T-helper 2 cell treated with Interferon-gamma antibody and Interleukin-4, amounts not matched to agents 100 ng/mL and 5 ng/mL, for 36 hours (primary cell): ENCODE measurements at regions not wholly inside any gene's neighbourhood (a gene's known extent, or its start where the extent isn't known, plus 50 kb on each side); places are given as distances from the start of the nearest gene placed in this dataset.
"Not testable (repeated sequence)": the region's sequence is repeated elsewhere in the genome, so short reads cannot be mapped to it uniquely, and the experiment has no call there.

ENCODE experiments used
- intact Hi-C: fragments of 100-400 bp; cut with micrococcal nuclease; formaldehyde crosslinking; loops from one replicate; pipeline ENCODE4 v1.15.1; 2023

DNA sequence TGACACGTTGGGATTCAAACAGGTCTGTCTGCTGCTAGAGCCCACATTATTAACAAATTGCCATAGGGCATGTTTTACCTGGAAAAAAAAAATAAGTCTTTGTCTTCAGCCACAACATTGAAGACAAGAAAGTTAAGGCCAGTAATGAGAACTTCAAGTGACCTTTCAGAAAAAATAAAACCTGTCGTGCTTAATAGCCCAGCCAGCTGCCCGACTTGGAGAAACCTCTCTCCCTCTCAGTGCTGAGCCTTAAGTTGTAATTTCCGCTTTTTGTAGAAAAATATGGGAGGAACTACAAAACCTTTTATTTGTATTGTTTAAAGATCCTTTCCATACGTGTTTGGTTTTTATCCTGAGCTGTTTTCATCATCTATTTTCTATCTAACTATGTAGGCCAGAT, 454.3 kb upstream of the SLITRK6 start:
- intact Hi-C loops, result not testable (repeated sequence)

- intact Hi-C loops, result not testable (repeated sequence)
Observed at GRCh38 chr13:86255820-86256219, 456.6 kb upstream of the SLITRK6 start.

DNA sequence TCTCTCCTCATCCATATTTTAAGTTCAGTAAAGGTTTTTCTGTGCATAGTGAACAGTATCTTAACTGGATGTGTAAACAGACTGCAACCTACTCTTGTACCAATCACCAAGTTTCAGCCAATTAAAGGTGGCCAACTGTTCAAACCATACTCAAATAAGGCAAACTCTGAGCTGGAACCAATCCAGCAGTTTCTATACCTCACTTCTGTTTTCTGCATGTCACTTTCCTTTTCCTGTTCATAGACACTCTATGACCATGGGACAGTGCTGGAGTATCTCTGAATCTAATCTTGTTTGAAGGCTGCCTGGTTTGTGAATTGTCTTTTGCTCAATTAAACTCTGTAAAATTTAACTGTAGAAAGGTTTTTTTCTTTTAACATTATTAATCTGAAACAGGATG, 470.3 kb upstream of the SLITRK6 start:
- intact Hi-C loops, result no loop called here

GRCh38 chr13:86282442-86282841, 483.2 kb upstream of the SLITRK6 start:
- intact Hi-C loops, result no loop called here

DNA sequence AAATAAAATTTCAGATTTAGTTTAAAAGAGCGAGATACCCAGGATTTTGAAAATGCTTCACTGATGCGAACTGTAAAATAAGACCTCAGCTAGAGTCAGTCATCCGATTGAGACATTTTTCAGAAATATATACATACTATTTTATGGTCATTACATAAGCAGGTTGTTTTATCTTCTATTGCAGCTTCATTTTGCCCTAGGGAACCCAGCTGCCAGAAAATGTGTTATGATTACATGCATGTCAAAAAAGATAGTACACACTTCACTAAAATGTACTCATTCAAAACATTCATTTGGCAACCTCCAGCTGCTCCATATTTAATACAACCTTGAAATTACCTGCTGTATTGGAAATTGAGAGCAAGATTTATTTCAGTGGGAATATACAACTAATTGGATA, 483.8 kb upstream of the SLITRK6 start:
- intact Hi-C loops, result no loop called here

DNA sequence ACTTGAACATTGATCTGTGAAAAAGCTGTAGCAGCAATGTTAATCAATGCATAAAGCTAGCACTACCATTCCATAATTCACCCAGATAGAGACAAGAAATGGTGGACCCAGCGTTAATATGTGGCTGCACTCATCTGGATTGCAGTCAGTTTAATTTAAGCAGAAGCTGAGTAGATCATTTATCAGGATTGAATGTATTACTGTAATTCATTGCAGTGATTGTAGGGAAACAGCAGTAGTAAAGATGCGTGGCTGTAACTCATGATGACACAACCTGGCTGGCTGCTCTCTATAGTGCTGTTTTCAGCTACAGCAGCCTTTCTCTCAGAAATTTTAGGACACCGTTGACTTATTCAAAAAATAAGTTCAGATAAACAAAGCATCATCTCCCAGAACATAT, 499.5 kb upstream of the SLITRK6 start:
- intact Hi-C loops, result no loop called here

DNA sequence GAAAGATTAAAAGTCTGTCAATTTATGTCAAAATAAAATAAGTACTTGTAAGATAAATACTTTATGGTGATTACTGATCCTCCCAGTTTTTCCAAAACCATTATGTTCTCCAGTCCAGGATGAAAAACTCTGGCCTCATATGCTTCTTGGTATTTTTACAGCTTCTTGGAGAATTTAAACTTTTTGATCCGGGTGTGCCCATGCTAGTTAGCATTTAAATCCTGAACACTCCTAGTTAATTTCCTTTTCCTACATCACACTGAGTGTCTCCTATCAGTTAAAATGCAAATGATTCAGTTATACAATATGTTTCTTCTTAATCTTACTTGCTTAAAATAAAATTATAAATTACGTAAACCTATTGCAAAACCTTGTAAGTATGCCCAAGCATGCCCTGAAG, 499.9 kb upstream of the SLITRK6 start:
- intact Hi-C loops, result no loop called here

GRCh38 chr13:86309881-86310280, 510.7 kb upstream of the SLITRK6 start:
- intact Hi-C loops, result no loop called here

GRCh38 chr13:86313421-86313820, 514.2 kb upstream of the SLITRK6 start:
- intact Hi-C loops, result no loop called here

- intact Hi-C loops, result no loop called here
Observed at GRCh38 chr13:86318450-86318849, 519.2 kb upstream of the SLITRK6 start.

DNA sequence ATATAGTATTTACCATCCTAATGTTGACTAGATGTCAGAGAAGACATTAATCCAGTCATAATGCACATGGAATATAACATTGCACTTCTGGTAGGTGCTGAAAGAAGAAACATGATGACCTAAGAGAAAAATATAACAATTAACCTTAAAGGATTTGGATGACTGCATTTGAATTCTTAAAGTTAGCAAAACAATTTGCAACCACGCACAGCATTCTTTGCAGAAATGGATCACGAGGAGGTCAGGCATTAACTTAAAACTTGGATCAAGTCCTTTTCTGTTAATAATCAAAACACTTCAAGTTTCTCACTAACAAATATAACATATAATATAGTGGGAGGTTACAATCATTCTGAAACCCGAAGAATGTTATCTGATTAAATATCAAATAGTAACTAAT, 525.0 kb upstream of the SLITRK6 start:
- intact Hi-C loops, result no loop called here

GRCh38 chr13:86355301-86355700, 556.1 kb upstream of the SLITRK6 start:
- intact Hi-C loops, result no loop called here

DNA sequence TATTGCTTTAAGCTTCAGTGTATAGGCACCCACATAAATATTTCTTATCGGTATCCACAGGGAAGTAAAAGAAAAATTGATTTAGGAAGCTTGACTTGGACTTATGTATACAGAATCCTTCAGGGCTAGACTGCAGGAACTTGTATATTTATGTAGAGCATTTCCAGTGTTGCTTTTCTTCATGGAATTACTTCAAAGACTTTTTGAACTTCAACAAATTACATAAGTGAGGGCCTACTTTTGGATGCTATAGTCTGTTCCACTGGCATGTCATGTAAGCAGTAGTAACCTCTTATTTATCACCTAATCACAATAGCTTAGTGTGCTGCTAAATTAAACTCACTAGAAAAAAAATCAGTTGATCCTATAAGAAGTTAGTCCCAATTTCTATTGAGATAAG, 557.9 kb upstream of the SLITRK6 start:
- intact Hi-C loops, result no loop called here

DNA sequence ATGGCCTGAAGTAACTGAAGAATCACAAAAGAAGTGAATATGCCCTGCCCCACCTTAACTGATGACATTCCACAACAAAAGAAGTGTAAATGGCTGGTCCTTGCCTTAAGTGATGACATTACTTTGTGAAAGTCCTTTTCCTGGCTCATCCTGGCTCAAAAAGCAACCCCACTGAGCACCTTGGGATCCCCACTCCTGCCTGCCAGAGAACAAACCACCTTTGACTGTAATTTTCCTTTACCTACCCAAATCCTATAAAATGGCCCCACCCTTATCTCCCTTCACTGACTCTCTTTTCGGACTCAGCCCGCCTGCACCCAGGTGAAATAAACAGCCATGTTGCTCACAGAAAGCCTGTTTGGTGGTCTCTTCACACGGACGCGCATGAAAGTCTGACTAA, 564.5 kb upstream of the SLITRK6 start:
- intact Hi-C loops, result not testable (repeated sequence)

DNA sequence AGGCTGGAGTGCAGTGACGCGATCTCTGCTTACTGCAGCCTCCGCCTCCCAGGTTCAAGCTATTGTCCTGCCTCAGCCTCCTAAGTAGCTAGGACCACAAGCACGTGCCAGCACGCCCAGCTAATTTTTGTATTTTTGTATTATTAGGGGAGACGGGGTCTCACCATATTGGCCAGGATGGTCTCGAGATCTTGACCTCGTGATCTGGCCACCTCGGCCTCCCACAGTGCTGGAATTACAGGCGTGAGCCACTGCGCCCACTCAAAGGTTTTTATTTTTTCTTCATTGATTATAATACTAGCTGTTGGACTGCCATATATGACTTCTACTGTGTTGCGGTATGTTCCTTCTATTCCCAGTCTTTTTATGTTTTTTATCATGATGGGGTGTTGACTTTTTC, 569.7 kb upstream of the SLITRK6 start:
- intact Hi-C loops, result no loop called here

DNA sequence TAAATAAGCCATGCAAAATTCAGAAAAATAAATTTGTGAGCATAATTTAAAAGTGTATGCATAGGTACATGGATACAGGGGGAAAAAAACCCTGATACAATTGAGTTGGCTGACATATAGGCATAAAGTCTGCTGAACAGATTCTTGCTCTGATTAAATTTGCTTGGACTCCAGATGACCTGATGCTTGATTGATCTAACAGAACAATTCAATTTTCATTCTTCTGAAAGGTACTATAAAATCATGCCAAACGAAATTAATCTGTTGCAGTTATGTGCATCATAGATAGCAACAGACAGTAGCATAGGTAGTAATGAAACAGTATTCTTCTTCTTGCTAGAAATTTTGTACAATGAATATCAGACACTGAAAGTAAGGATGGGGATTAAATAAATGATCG, 578.2 kb upstream of the SLITRK6 start:
- intact Hi-C loops, result no loop called here

GRCh38 chr13:86378628-86379027, 579.4 kb upstream of the SLITRK6 start:
- intact Hi-C loops, result no loop called here

- intact Hi-C loops, result no loop called here
Observed at GRCh38 chr13:86383151-86383550, 583.9 kb upstream of the SLITRK6 start.

DNA sequence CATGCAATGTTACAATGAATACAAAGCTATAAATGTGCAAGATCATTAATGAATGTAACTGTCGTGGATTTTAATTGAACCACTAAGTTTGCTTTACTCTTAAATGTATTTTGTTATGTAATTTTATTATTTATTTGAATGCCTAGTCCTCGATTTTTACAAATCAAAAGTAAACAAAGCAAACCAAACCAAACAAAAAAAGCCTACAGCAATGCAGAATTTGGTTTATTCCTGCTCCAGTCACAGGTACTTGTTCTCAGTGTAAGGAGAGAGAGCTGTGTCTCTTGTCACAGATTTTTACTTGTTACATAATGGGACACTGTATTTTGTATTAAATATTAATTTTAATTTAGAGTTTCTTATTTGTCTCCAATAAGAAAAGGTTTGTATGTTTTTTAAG, 584.3 kb upstream of the SLITRK6 start:
- intact Hi-C loops, result no loop called here

DNA sequence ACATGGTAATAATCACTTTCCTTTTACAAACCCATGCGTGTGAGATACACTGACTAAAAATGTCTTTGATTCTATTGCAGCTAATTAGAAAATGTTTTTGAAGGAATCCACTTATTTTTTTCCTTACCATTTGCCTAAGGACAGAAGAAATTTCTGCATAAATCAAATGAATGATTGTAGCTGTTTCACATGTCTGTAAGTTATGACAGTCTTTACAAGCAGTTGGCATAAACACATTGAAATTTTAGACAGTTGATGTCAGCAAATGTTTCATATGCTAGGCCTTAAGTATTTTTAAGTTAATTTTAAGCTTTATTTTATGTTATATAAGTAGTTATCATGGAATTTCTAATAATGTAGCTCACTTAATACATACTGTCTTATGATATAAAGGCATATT, 598.4 kb upstream of the SLITRK6 start:
- intact Hi-C loops, result no loop called here

- intact Hi-C loops, result no loop called here
Observed at GRCh38 chr13:86399572-86399971, 600.4 kb upstream of the SLITRK6 start.

- intact Hi-C loops, result no loop called here
Observed at GRCh38 chr13:86402500-86402899, 603.3 kb upstream of the SLITRK6 start.

DNA sequence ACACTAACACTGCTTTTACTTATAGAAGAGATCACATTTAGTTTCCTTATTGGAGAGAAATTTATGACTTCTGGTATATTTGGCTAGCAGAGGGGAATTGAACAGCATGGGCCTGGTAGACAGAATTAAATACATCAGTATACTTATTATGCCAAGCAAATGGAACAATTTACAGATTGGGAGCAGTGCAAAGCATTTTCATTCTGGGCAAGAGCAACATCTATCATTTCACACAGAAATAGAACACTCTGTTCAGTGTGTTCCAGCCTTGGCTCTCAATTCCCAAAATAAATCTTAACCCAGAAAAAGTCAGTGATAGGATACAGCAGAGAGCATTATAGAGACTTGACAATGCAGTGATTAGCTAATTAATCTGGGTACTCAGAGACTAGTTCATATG, 604.0 kb upstream of the SLITRK6 start:
- intact Hi-C loops, result no loop called here

DNA sequence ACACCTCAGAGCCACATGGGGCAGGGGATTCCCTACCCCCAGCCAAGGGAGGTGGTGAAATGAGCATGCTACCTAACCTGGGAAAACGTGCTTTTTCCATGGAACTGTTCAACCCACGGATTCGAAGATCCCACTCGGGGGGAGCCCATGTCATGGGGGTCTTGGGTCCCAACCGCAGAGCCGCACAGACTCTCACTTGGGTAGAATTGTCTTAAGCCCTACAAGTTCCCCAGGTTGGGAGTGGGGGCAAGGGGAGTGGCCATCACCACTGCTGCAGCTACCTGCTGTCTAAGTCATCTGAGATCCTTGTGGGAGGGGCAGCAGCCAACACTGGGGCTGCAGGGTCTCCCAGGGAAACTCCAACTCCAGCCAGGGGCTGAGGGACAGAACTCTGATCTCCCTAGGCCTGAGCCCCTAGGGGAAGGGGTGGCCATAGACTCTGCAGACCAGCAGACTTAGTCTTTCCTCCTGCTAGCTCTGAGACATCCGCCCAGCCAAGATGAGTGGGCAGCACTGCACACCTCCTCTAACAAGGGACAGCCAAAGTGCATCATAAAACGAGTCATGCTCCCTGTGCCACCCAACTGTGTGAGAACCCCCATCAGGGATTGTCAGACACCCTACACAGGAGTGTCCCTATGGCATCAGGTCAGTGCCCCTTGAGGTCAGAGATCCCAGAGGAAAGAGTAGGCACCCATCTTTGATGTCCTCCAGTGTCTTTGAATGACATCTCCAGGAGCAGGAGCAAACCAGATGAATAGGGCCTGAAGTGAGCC, 610.4 kb upstream of the SLITRK6 start:
- intact Hi-C loops, result no loop called here
